ENCODE measurements at regions not wholly inside any gene's neighbourhood (a gene's known extent, or its start where the extent isn't known, plus 50 kb on each side); places are given as distances from the start of the nearest gene placed in this dataset.

DNA sequence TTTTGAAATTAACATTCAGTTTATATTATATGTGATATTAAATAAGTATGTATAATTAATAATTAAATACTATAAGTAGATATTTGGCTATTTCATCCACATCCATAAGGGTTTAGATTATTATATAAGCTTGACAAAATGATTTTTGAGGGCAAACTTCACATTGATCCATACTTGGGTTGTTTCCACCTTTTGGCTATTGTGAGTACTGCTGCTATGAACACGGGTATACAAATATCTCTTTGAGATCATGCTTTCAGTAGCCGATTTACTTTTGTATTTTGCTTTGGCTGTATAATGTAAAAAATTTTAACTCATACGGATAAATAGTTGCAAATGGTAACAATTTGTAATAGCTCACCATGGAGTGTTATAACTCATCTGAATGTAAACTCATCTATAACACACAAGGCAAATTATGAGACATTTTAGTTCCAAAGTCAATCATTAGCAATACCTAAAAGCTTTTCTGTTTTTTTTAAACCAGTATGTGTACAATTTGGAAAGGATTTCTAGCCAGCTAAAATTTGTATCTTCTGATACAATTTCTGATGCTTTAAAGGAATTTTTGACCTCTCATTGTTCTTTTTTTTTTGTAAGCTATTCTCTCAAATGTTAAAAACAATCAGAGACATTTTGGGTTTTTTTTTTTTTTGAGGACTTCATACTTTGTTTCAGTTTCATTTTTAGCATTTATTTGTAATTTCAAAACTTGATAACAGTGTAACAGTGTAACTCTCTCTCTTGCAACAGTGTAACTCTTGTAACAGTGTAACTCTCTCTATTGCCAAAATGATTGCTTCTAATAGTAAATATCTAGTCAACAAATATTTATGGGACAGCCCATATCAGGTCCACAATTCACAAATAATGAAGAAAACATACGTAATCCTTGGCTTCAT lies 51.8 kb upstream of the ARX start:
- TF ChIP-seq CTCF (IDR thresholded peaks at IDR 0.05) (no peak), POLR2A (IDR thresholded peaks at IDR 0.05) (no peak)

All from lower leg skin (tissue), 3 donors.